ENCODE measurements at regions not wholly inside any gene's neighbourhood (a gene's known extent, or its start where the extent isn't known, plus 50 kb on each side); places are given as distances from the start of the nearest gene placed in this dataset.
"Not testable (repeated sequence)": the region's sequence is repeated elsewhere in the genome, so short reads cannot be mapped to it uniquely, and the experiment has no call there.

DNA sequence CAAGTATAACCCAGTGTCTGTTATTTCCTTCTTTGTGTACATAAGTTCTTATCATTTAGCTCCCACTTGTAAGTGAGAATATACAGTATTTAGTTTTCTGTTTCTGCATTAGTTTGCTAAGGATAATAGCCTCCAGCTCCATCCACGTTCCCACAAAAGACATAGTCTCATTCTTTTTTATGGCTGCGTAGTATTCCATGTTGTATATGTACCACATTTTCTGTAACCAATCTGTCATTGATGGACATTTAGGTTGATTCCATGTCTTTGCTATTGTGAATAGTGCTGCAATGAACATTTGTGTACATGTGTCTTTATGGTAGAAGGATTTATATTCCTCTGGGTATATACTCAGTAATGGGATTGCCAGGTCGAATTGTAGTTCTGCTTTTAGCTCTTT lies 95.6 kb downstream of the NXNL2 start:
- not testable (repeated sequence) for TF ChIP-seq MXI1 (IDR thresholded peaks at IDR 0.05; ENCODE audit: borderline replicate concordance, low read depth, low read length); CTCF (conservative IDR thresholded peaks at IDR 0.05; ENCODE audit: low read depth, low read length)

Measured in IMR-90 (cell line).